WTC11 (cell line): ENCODE measurements at regions not wholly inside any gene's neighbourhood (a gene's known extent, or its start where the extent isn't known, plus 50 kb on each side); places are given as distances from the start of the nearest gene placed in this dataset.

Experiments used
- ATAC-seq: fragments of 200-7000 bp; cut with Tn5 transposase; 2 replicates; pipeline ENCODE4 v1.10.0; 2021; ENCODE audit warnings: mild to moderate bottlenecking, moderate library complexity
- CTCF ChIA-PET: fragments of 300-600 bp; sonication (Branson Sonifier 250); formaldehyde crosslinking; loops from one replicate; lab custom pipeline; 2021; ENCODE audit warnings: antibody characterized with exemption; lab: Charles Lee
- POLR2A ChIA-PET: fragments of 350-600 bp; sonication (Branson Sonifier 250); formaldehyde crosslinking; loops from one replicate; lab custom pipeline; 2021; ENCODE audit warnings: antibody characterized with exemption; lab: Charles Lee
- DNase-seq: peaks from one replicate; pipeline ENCODE4 v3.0.0; 2021; ENCODE audit warnings: low spot score
- H3K27ac Mint-ChIP-seq: 2 replicates; pipeline ENCODE4 v1.8.0; 2021; ENCODE audit warnings: mixed read lengths
- H3K27me3 Mint-ChIP-seq: 2 replicates; pipeline ENCODE4 v1.8.0; 2021; ENCODE audit warnings: low read depth, mild to moderate bottlenecking, moderate library complexity, mixed read lengths
- H3K36me3 Mint-ChIP-seq: 2 replicates; pipeline ENCODE4 v1.8.0; 2021; ENCODE audit warnings: mixed read lengths
- H3K4me1 Mint-ChIP-seq: 2 replicates; pipeline ENCODE4 v1.8.0; 2022; ENCODE audit warnings: mixed read lengths
- H3K4me3 Mint-ChIP-seq: 2 replicates; pipeline ENCODE4 v1.8.0; 2021; ENCODE audit warnings: mild to moderate bottlenecking, moderate library complexity, mixed read lengths
- H3K9me3 Mint-ChIP-seq: 2 replicates; pipeline ENCODE4 v1.8.0; 2021; ENCODE audit warnings: mixed read lengths
- ATF1 ChIP-seq: sonication (generic); formaldehyde crosslinking; IDR thresholded peaks from 2 replicates; pipeline ENCODE4 v1.8.1; 2023; ENCODE audit warnings: mild to moderate bottlenecking, moderate library complexity, missing genetic modification reagents
- ATF3 ChIP-seq: sonication (generic); formaldehyde crosslinking; conservative IDR thresholded peaks from 2 replicates; pipeline ENCODE4 v1.8.1; 2022; ENCODE audit warnings: mild to moderate bottlenecking, missing genetic modification reagents
- ATF6 ChIP-seq: sonication (generic); formaldehyde crosslinking; IDR thresholded peaks from 2 replicates; pipeline ENCODE4 v1.8.1; 2023; ENCODE audit warnings: mild to moderate bottlenecking, missing genetic modification reagents
- CREB1 ChIP-seq: sonication (generic); formaldehyde crosslinking; IDR thresholded peaks from 2 replicates; pipeline ENCODE4 v1.8.0; 2023; ENCODE audit warnings: mild to moderate bottlenecking, missing genetic modification reagents
- E2F1 ChIP-seq: sonication (generic); formaldehyde crosslinking; IDR thresholded peaks from 2 replicates; pipeline ENCODE4 v1.8.0; 2022; ENCODE audit warnings: mild to moderate bottlenecking, missing genetic modification reagents
- E2F4 ChIP-seq: sonication (generic); formaldehyde crosslinking; IDR thresholded peaks from 2 replicates; pipeline ENCODE4 v1.8.1; 2022; ENCODE audit warnings: low read depth, mild to moderate bottlenecking, moderate library complexity, missing genetic modification reagents, borderline replicate concordance
- FOXJ3 ChIP-seq: sonication (generic); formaldehyde crosslinking; IDR thresholded peaks from 2 replicates; pipeline ENCODE4 v1.9.0; 2021; ENCODE audit warnings: missing genetic modification reagents, mild to moderate bottlenecking, borderline replicate concordance
- FOXP1 ChIP-seq: sonication (generic); formaldehyde crosslinking; IDR thresholded peaks from 2 replicates; pipeline ENCODE4 v1.8.0; 2022; ENCODE audit warnings: missing genetic modification reagents, mild to moderate bottlenecking, moderate library complexity, borderline replicate concordance
- FOXP4 ChIP-seq: sonication (generic); formaldehyde crosslinking; IDR thresholded peaks from 2 replicates; pipeline ENCODE4 v1.8.0; 2022; ENCODE audit warnings: mild to moderate bottlenecking, missing genetic modification reagents
- GABPB1 ChIP-seq: sonication (generic); formaldehyde crosslinking; IDR thresholded peaks from 2 replicates; pipeline ENCODE4 v1.8.1; 2023; ENCODE audit warnings: mild to moderate bottlenecking, missing genetic modification reagents
- GRHL2 ChIP-seq: fragments of 250-450 bp; sonication (Bioruptor Pico); IDR thresholded peaks from 2 replicates; pipeline ENCODE4 v1.8.0; 2022; ENCODE audit warnings: mild to moderate bottlenecking, moderate library complexity; ENCODE audit not compliant: insufficient replicate concordance, severe bottlenecking
- HMGA2 ChIP-seq: fragments of 250-450 bp; sonication (Bioruptor Pico); IDR thresholded peaks from 2 replicates; pipeline ENCODE4 v1.4.0; 2021; ENCODE audit warnings: mild to moderate bottlenecking, moderate library complexity
- IRF2 ChIP-seq: sonication (generic); formaldehyde crosslinking; IDR thresholded peaks from 2 replicates; pipeline ENCODE4 v1.8.0; 2022; ENCODE audit warnings: low read depth, missing genetic modification reagents, borderline replicate concordance
- KAT7 ChIP-seq: sonication (generic); formaldehyde crosslinking; IDR thresholded peaks from 2 replicates; pipeline ENCODE4 v1.8.1; 2023; ENCODE audit warnings: missing genetic modification reagents, mild to moderate bottlenecking, borderline replicate concordance
- MLX ChIP-seq: sonication (generic); formaldehyde crosslinking; IDR thresholded peaks from 2 replicates; pipeline ENCODE4 v1.8.1; 2023; ENCODE audit warnings: mild to moderate bottlenecking, missing genetic modification reagents, moderate library complexity
- NFE2L1 ChIP-seq: sonication (generic); formaldehyde crosslinking; IDR thresholded peaks from 2 replicates; pipeline ENCODE4 v1.8.1; 2023; ENCODE audit warnings: missing genetic modification reagents
- PRDM15 ChIP-seq: sonication (generic); formaldehyde crosslinking; IDR thresholded peaks from 2 replicates; pipeline ENCODE4 v1.8.0; 2022; ENCODE audit warnings: missing genetic modification reagents
- RORB ChIP-seq: fragments of 250-450 bp; sonication (Bioruptor Pico); IDR thresholded peaks from 2 replicates; pipeline ENCODE4 v1.9.0; 2021; ENCODE audit warnings: mild to moderate bottlenecking
- SMAD3 ChIP-seq: sonication (generic); formaldehyde crosslinking; IDR thresholded peaks from 2 replicates; pipeline ENCODE4 v1.8.0; 2022; ENCODE audit warnings: missing genetic modification reagents, mild to moderate bottlenecking, borderline replicate concordance
- ZBTB21 ChIP-seq: sonication (generic); formaldehyde crosslinking; IDR thresholded peaks from 2 replicates; pipeline ENCODE4 v1.8.1; 2023; ENCODE audit warnings: mild to moderate bottlenecking, missing genetic modification reagents, borderline replicate concordance
- ZNF138 ChIP-seq: sonication (generic); formaldehyde crosslinking; conservative IDR thresholded peaks from 2 replicates; pipeline ENCODE4 v1.8.1; 2022; ENCODE audit warnings: mild to moderate bottlenecking, moderate library complexity, missing genetic modification reagents
- ZNF219 ChIP-seq: sonication (generic); formaldehyde crosslinking; IDR thresholded peaks from 2 replicates; pipeline ENCODE4 v1.8.0; 2023; ENCODE audit warnings: missing genetic modification reagents, mild to moderate bottlenecking, borderline replicate concordance
- ZNF232 ChIP-seq: sonication (generic); formaldehyde crosslinking; IDR thresholded peaks from 2 replicates; pipeline ENCODE4 v1.8.0; 2022; ENCODE audit warnings: mild to moderate bottlenecking, missing genetic modification reagents
- ZNF317 ChIP-seq: sonication (generic); formaldehyde crosslinking; IDR thresholded peaks from 2 replicates; pipeline ENCODE4 v1.8.1; 2023; ENCODE audit warnings: low read depth, mild to moderate bottlenecking, moderate library complexity, missing genetic modification reagents, borderline replicate concordance
- ZNF512 ChIP-seq: sonication (generic); formaldehyde crosslinking; IDR thresholded peaks from 2 replicates; pipeline ENCODE4 v1.8.1; 2022; ENCODE audit warnings: missing genetic modification reagents, borderline replicate concordance

- TF ChIP-seq ATF6 (CRISPR knock-in tag) = no peak
- TF ChIP-seq FOXP4 (CRISPR knock-in tag) = no peak
- TF ChIP-seq CREB1 = no peak
- TF ChIP-seq FOXJ3 = no peak
- no peak for TF ChIP-seq KAT7 (CRISPR knock-in tag)
- no peak for TF ChIP-seq ZBTB21
- no peak for TF ChIP-seq ZNF317 (CRISPR knock-in tag)
- TF ChIP-seq ZNF219 (CRISPR knock-in tag) = no peak
- no peak for TF ChIP-seq E2F4
- TF ChIP-seq PRDM15 (CRISPR knock-in tag) = no peak
- TF ChIP-seq RORB (CRISPR knock-in tag) = no peak
- no peak for TF ChIP-seq GABPB1 (CRISPR knock-in tag)
- TF ChIP-seq, all 79 proteins: peak for 0
Observed at GRCh38 chr1:215477632-215478031, 89.5 kb upstream of the KCTD3 start (continued).

- peaks cover 65% of the 10 kb centered on the region for H3K9me3 Mint-ChIP-seq
- H3K27me3 Mint-ChIP-seq = no peaks in the 10 kb centered on the region
- H3K4me3 Mint-ChIP-seq = no peak overlapping the region
- ATAC-seq = no peak
- peaks cover 35% of the 10 kb centered on the region for H3K36me3 Mint-ChIP-seq
- DNase-seq = no peak
- peaks cover 11% of the 10 kb centered on the region for H3K4me1 Mint-ChIP-seq
- no peak overlapping the region for H3K27ac Mint-ChIP-seq
- ChIA-PET POLR2A (no interaction called here), CTCF (no interaction called here)
- TF ChIP-seq IRF2 (no peak), ZNF232 (CRISPR knock-in tag) (no peak), ATF3 (CRISPR knock-in tag) (no peak), SMAD3 (no peak), ATF1 (CRISPR knock-in tag) (no peak), NFE2L1 (CRISPR knock-in tag) (no peak), E2F1 (CRISPR knock-in tag) (no peak), MLX (CRISPR knock-in tag) (no peak), ZNF512 (CRISPR knock-in tag) (no peak), GRHL2 (CRISPR knock-in tag) (no peak), FOXP1 (CRISPR knock-in tag) (no peak), KAT7 (CRISPR knock-in tag) (no peak), HMGA2 (CRISPR knock-in tag) (no peak), ZNF138 (no peak)
Observed at GRCh38 chr1:215479567-215479966, 87.5 kb upstream of the KCTD3 start.
